C4-2B (cell line): ENCODE measurements at regions not wholly inside any gene's neighbourhood (a gene's known extent, or its start where the extent isn't known, plus 50 kb on each side); places are given as distances from the start of the nearest gene placed in this dataset.

ENCODE experiments used
- H3K27ac ChIP-seq: fragments of 450-650 bp; 2 replicates; pipeline ENCODE4 v1.5.1; 2017
- ZFX ChIP-seq: fragments of 450-650 bp; IDR thresholded peaks from 2 replicates; pipeline ENCODE4 v1.6.1; 2017
- TF ChIP-seq, protein P1 (sequence below): fragments of 450-650 bp; conservative IDR thresholded peaks from 2 replicates; pipeline ENCODE4 v1.5.1; 2017; ENCODE audit warnings: mild to moderate bottlenecking

DNA sequence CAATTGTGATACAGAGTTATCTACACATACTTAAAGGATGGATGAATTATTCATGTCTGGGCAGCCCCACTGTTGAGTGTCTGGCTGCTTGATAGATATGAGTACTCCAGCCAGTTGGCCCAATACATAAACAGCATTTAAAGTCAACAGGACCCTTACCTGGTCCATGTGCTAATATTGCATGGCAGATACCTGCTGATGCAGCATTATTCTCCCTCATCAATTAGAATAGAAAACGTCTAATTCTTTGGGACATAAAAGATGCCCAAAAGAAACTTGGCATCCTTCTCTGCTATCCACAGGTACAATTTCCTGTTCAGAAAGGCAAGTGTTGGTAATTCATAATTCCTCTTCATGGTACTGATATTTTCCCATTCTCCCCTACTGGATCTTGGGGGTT is 550.8 kb downstream of the TFAP2B start:
- no peak for TF ChIP-seq ZFX
- TF ChIP-seq, protein P1, sequence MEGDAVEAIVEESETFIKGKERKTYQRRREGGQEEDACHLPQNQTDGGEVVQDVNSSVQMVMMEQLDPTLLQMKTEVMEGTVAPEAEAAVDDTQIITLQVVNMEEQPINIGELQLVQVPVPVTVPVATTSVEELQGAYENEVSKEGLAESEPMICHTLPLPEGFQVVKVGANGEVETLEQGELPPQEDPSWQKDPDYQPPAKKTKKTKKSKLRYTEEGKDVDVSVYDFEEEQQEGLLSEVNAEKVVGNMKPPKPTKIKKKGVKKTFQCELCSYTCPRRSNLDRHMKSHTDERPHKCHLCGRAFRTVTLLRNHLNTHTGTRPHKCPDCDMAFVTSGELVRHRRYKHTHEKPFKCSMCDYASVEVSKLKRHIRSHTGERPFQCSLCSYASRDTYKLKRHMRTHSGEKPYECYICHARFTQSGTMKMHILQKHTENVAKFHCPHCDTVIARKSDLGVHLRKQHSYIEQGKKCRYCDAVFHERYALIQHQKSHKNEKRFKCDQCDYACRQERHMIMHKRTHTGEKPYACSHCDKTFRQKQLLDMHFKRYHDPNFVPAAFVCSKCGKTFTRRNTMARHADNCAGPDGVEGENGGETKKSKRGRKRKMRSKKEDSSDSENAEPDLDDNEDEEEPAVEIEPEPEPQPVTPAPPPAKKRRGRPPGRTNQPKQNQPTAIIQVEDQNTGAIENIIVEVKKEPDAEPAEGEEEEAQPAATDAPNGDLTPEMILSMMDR = no peak
- no peak overlapping the region for H3K27ac ChIP-seq

DNA sequence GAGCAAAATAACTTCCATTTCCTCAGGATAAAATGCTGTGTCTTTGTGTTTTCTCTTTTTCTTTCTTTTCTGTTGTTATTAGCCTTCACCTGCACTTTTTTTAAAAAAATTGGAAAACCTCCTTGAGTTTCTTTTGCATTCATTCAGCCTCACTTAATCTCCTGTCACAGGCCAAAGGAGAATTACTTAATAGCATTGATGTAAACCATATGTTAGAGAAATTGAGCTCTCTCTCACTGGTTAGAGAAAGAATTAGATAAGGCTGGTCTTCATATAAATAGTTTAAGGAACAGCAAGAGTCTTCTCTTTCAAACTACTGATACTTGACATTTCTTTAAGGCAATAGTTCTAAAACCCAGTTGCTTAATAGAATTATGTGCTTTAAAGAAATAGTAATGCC is 564.2 kb downstream of the TFAP2B start:
- no peak overlapping the region for H3K27ac ChIP-seq
- TF ChIP-seq, protein P1 = no peak
- TF ChIP-seq ZFX = no peak

DNA sequence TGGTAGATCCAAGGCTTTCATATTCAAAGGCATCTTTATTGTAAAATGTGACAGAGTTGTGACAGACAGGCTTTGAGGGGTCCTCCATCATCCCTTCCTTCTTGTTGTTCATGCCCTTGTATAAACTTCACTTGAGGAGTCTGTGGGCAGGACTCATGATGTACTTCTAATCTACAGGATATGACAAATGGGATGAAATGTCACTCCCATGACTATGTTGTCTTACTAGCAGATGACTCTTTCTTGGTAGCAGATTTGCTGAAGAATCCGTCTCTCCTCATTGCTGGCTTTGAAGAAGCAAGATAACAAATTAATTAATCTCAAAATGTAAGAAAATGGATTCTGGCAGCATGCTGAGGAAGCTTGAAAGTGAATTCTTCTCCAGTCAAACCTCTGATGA is 566.1 kb downstream of the TFAP2B start:
- TF ChIP-seq, protein P1 = no peak
- TF ChIP-seq ZFX = no peak
- H3K27ac ChIP-seq = no peak overlapping the region

DNA sequence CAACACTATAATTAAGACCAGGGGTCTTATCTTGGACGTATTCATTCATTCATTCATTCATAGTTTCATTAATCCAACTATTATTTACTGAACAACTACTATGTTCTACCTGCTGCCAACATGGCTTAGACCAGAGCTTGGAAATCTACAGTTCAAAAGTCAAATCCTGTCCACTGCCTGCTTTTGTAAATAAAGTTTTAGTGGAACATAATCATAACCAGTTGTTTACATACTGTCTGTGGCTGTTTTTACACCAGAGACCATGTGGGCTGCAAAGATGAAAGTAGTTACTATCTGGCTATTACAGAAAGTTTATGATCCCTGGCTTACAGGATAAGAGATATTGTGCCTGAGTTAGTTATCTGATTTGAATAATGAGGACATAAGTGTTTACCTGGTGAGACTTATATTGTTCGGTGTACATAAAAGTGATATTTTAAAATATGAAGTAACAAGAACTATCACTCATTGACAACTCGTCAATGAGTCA is 567.7 kb downstream of the TFAP2B start:
- no peak for TF ChIP-seq ZFX
- TF ChIP-seq, protein P1 = no peak
- H3K27ac ChIP-seq = no peak overlapping the region

DNA sequence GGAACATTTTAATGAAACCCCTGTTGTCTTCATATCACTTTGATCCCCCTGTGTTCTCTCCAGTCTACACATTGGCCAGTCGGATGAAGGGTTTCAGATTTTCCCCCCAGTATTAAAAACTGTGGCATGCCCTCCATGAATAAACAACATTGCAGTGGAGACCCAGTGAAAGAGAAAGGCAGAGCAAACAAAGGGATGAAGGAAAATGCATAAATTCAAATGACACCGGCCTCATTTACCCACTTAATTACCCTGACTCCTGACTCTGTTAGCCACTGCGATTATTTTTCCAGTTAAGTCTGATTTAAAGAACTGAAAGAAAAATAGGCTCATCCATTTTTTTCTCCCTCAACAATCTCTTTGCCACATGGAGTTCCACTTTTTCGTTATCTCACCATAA is 569.2 kb downstream of the TFAP2B start:
- no peak for TF ChIP-seq ZFX
- TF ChIP-seq, protein P1 = no peak
- no peak overlapping the region for H3K27ac ChIP-seq

DNA sequence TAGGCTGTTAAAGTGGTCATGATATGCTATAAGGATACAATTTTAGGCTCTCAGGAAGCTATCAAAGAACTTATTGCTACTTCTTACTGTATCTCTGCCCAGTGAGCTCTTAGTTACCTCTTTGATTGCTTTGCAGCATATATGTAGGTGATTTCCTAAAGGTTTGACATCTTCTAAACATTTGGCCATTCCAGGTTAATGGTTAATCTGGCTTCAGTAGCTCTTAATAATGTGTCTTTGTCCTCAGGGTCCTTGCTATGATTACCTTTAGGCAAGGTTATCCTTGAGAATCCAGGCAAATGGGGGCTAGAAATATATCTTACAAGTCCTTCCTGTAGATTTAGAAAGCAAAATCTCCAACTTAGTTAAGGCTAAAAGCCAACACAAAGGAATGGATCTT is 575.4 kb downstream of the TFAP2B start:
- no peak overlapping the region for H3K27ac ChIP-seq
- TF ChIP-seq, protein P1 = no peak
- no peak for TF ChIP-seq ZFX

DNA sequence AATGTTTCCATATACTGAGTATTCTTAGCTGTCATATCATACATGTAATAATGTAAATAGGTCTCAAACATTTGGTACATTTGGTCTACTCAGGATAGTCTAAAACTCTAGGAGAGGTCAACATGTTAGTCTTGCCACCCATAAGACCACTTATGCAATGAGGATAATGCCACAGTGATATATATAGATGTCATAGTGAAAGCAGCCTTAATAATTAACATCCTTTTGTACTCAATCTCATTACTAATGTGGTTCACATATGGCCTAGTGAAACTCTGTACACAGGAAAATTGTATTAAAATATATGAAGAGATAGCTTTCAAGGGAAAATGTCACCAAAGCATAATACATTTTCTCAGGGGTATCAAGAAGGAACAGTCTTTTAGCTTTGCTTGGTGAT is 577.9 kb downstream of the TFAP2B start:
- H3K27ac ChIP-seq = no peak overlapping the region
- TF ChIP-seq, protein P1 = no peak
- TF ChIP-seq ZFX = no peak
